NCI-H748 (cell line): ENCODE measurements at regions not wholly inside any gene's neighbourhood (a gene's known extent, or its start where the extent isn't known, plus 50 kb on each side); places are given as distances from the start of the nearest gene placed in this dataset.

Source experiments
- DNase-seq: peaks from one replicate; lab custom pipeline; 2025; ENCODE audit not compliant: unreplicated experiment; lab: John Stamatoyannopoulos, UW

DNA sequence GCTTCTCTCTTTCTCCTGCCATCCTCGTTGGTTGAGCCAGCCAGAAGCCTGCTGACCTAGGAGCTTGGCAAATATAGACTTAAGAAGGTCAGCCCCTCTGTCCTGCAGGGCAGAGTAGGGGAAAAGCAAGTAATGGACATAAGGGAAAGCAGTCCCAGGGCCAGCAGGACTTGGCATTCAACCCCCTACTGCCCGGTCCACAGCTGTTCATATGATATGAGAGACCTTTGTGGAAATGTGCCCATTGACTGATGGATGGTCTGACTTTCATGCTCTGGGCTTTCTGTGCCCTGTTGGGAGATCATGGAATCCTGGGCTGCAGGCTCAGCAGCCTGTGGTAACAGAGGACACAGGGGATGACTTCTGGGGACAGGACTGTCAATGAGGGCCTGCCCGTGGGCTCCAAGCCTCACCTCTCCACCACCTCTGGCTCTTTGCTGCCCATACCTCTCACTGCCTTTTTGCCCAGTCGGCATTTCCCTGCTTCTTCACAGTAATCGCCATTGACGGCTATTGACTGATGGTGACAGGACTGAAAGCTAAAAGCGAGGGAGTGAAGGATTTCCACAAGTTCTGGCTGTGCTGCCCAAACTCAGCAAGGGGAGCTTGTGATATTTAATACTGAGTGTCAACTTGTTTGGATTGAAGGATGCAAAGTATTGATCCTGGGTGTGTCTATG, 60.0 kb upstream of the NMNAT3 start:
- DNase-seq = no peak

GRCh38 chr3:139735191-139735590, 57.4 kb upstream of the NMNAT3 start:
- DNase-seq = no peak

DNA sequence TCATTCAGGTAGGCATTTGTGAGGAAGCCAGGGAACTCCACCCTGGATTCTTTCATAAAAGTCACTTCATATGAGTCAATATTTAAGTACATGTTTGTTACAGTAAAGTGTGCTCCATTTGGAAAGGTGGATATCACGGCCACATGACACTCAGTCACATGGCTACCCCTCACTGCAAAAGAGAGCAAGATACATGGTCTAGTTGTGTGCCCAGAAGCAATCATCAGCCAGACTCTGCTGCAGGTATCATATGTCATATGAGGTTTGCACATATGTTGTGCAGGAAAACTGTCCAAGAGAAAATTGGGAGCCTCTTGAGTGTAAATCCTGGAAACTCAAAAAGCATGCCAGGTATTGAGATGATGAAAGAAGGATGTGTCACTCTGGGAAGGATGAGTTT, 55.0 kb upstream of the NMNAT3 start:
- DNase-seq = no peak

GRCh38 chr3:139729300-139729699, 51.5 kb upstream of the NMNAT3 start:
- DNase-seq = no peak

- no peak for DNase-seq
Measured at GRCh38 chr3:139728414-139728813, 50.6 kb upstream of the NMNAT3 start.
